HFFc6 (cell line): ENCODE measurements at regions not wholly inside any gene's neighbourhood (a gene's known extent, or its start where the extent isn't known, plus 50 kb on each side); places are given as distances from the start of the nearest gene placed in this dataset.

Experiments used
- DNase-seq: peaks from one replicate; pipeline ENCODE4 v3.0.0-alpha.2; 2018
- H3K27ac Mint-ChIP-seq: 2 replicates; pipeline ENCODE4 v1.8.0; 2020; ENCODE audit warnings: mild to moderate bottlenecking, mixed read lengths
- H3K27me3 Mint-ChIP-seq: 2 replicates; pipeline ENCODE4 v1.8.0; 2021; ENCODE audit warnings: mild to moderate bottlenecking, moderate library complexity, mixed read lengths; ENCODE audit not compliant: insufficient read depth
- H3K36me3 Mint-ChIP-seq: 2 replicates; pipeline ENCODE4 v1.8.0; 2021; ENCODE audit warnings: low read depth, mixed read lengths
- H3K4me1 Mint-ChIP-seq: 2 replicates; pipeline ENCODE4 v1.8.0; 2020; ENCODE audit warnings: low read depth, mixed read lengths
- H3K4me3 Mint-ChIP-seq: 2 replicates; pipeline ENCODE4 v1.8.0; 2020; ENCODE audit warnings: mild to moderate bottlenecking, moderate library complexity, mixed read lengths
- H3K9me3 Mint-ChIP-seq: 2 replicates; pipeline ENCODE4 v1.8.0; 2020; ENCODE audit warnings: mild to moderate bottlenecking, mixed read lengths
- CTCF ChIP-seq: fragments of 200-600 bp; sonication (generic); IDR thresholded peaks from 2 replicates; pipeline ENCODE4 v1.5.0; 2021; ENCODE audit warnings: antibody characterized with exemption, mild to moderate bottlenecking

- Mint-ChIP-seq H3K36me3 (no peaks in the 10 kb centered on the region), H3K4me3 (no peak overlapping the region), H3K27me3 (no peaks in the 10 kb centered on the region; the same call in 1 of the 2 replicates), H3K4me1 (no peaks in the 10 kb centered on the region), H3K27ac (no peak overlapping the region), H3K9me3 (no peaks in the 10 kb centered on the region)
- no peak for DNase-seq
- TF ChIP-seq CTCF: no peak
Observed at GRCh38 chr11:105381941-105382340, 227.9 kb upstream of the GRIA4 start.

- Mint-ChIP-seq H3K9me3 (peaks cover 17% of the 10 kb centered on the region), H3K36me3 (peaks cover 7% of the 10 kb centered on the region; the same call in 1 of the 2 replicates), H3K27ac (no peak overlapping the region), H3K4me3 (no peak overlapping the region), H3K27me3 (no peaks in the 10 kb centered on the region; the same call in 1 of the 2 replicates), H3K4me1 (no peaks in the 10 kb centered on the region)
- DNase-seq: no peak
- TF ChIP-seq CTCF: no peak
Observed at GRCh38 chr11:105377870-105378269, 232.0 kb upstream of the GRIA4 start.

GRCh38 chr11:105372206-105372605, 232.6 kb upstream of the CARD18 start:
- peaks cover 17% of the 10 kb centered on the region for H3K9me3 Mint-ChIP-seq
- H3K36me3 Mint-ChIP-seq: peaks cover 7% of the 10 kb centered on the region; the same call in 1 of the 2 replicates
- H3K27ac Mint-ChIP-seq: no peak overlapping the region
- H3K27me3 Mint-ChIP-seq: no peaks in the 10 kb centered on the region
- H3K4me3 Mint-ChIP-seq: no peak overlapping the region
- peaks cover 6% of the 10 kb centered on the region; the same call in 1 of the 2 replicates for H3K4me1 Mint-ChIP-seq
- TF ChIP-seq CTCF: no peak
- DNase-seq: no peak

GRCh38 chr11:105371311-105371710, 231.7 kb upstream of the CARD18 start:
- Mint-ChIP-seq H3K4me1 (peaks cover 6% of the 10 kb centered on the region; the same call in 1 of the 2 replicates), H3K36me3 (peaks cover 6% of the 10 kb centered on the region; the same call in 1 of the 2 replicates)

GRCh38 chr11:105368711-105369110, 229.1 kb upstream of the CARD18 start:
- no peaks in the 10 kb centered on the region for H3K36me3 Mint-ChIP-seq
- no peaks in the 10 kb centered on the region for H3K9me3 Mint-ChIP-seq
- peaks cover 6% of the 10 kb centered on the region; the same call in 1 of the 2 replicates for H3K4me1 Mint-ChIP-seq
- peaks cover 2% of the 10 kb centered on the region; the same call in 1 of the 2 replicates for H3K27me3 Mint-ChIP-seq
- no peak for TF ChIP-seq CTCF
- H3K27ac Mint-ChIP-seq: no peak overlapping the region
- H3K4me3 Mint-ChIP-seq: no peak overlapping the region
- DNase-seq: no peak

More at GRCh38 chr11:105371311-105371710, 231.7 kb upstream of the CARD18 start:
- no peak for DNase-seq
- H3K27me3 Mint-ChIP-seq: no peaks in the 10 kb centered on the region; the same call in 1 of the 2 replicates
- no peak overlapping the region for H3K4me3 Mint-ChIP-seq
- no peak for TF ChIP-seq CTCF
- no peak overlapping the region for H3K27ac Mint-ChIP-seq
- H3K9me3 Mint-ChIP-seq: peaks cover 15% of the 10 kb centered on the region

- H3K27ac Mint-ChIP-seq: no peak overlapping the region
- no peak for TF ChIP-seq CTCF
- no peak overlapping the region for H3K4me3 Mint-ChIP-seq
- peaks cover 6% of the 10 kb centered on the region; the same call in 1 of the 2 replicates for H3K4me1 Mint-ChIP-seq
- H3K9me3 Mint-ChIP-seq: no peaks in the 10 kb centered on the region
- no peak for DNase-seq
- peaks cover 2% of the 10 kb centered on the region; the same call in 1 of the 2 replicates for H3K27me3 Mint-ChIP-seq
- H3K36me3 Mint-ChIP-seq: no peaks in the 10 kb centered on the region
Observed at GRCh38 chr11:105367129-105367528, 227.6 kb upstream of the CARD18 start.
